ENCODE measurements at regions not wholly inside any gene's neighbourhood (a gene's known extent, or its start where the extent isn't known, plus 50 kb on each side); places are given as distances from the start of the nearest gene placed in this dataset.

- no peak for TF ChIP-seq POLR2AphosphoS5 (IDR thresholded peaks at IDR 0.05; ENCODE audit: borderline replicate concordance, low read depth, low read length)
- TF ChIP-seq EZH2 (IDR thresholded peaks at IDR 0.05), result no peak
These were observed 106.7 kb upstream of the CCT8L2 start for GRCh38 chr22:16699326-16699725.

Data from SK-N-MC (cell line).